GM23248 (cell line): ENCODE measurements at regions not wholly inside any gene's neighbourhood (a gene's known extent, or its start where the extent isn't known, plus 50 kb on each side); places are given as distances from the start of the nearest gene placed in this dataset.
"Not testable (repeated sequence)": the region's sequence is repeated elsewhere in the genome, so short reads cannot be mapped to it uniquely, and the experiment has no call there.

ENCODE experiments used
- DNase-seq: peaks from one replicate; pipeline ENCODE4 v3.0.0-alpha.2; 2015
- H2AFZ ChIP-seq: fragments of 200-600 bp; sonication (generic); 2 replicates; pipeline ENCODE4 v1.6.1; 2016; ENCODE audit warnings: antibody characterized with exemption
- H3F3A ChIP-seq: fragments of 200-600 bp; sonication (generic); 2 replicates; pipeline ENCODE4 v1.6.1; 2016; ENCODE audit warnings: mild to moderate bottlenecking, antibody characterized with exemption, mixed run types; ENCODE audit not compliant: insufficient read depth
- H3K27ac ChIP-seq: fragments of 200-600 bp; sonication (generic); 2 replicates; pipeline ENCODE4 v1.5.1; 2016; ENCODE audit warnings: mild to moderate bottlenecking
- H3K27me3 ChIP-seq: fragments of 200-600 bp; sonication (generic); replicated peaks from 2 replicates; pipeline ENCODE4 v1.6.1; 2016; ENCODE audit warnings: mild to moderate bottlenecking; ENCODE audit not compliant: insufficient read depth
- H3K36me3 ChIP-seq: fragments of 200-600 bp; sonication (generic); 2 replicates; pipeline ENCODE4 v1.6.1; 2016; ENCODE audit warnings: low read depth, mild to moderate bottlenecking
- H3K4me1 ChIP-seq: fragments of 200-600 bp; sonication (generic); 2 replicates; pipeline ENCODE4 v1.6.1; 2016; ENCODE audit warnings: mild to moderate bottlenecking; ENCODE audit not compliant: insufficient read depth
- H3K4me2 ChIP-seq: fragments of 200-600 bp; sonication (generic); one replicate; pipeline ENCODE4 v1.6.1; 2016; ENCODE audit warnings: mild to moderate bottlenecking; ENCODE audit not compliant: unreplicated experiment
- H3K4me3 ChIP-seq: fragments of 200-600 bp; sonication (generic); 2 replicates; pipeline ENCODE4 v1.5.1; 2016; ENCODE audit warnings: mild to moderate bottlenecking
- H3K79me2 ChIP-seq: fragments of 200-600 bp; sonication (generic); 2 replicates; pipeline ENCODE4 v1.6.1; 2016; ENCODE audit warnings: mild to moderate bottlenecking; ENCODE audit not compliant: insufficient read depth
- H3K9ac ChIP-seq: fragments of 200-600 bp; sonication (generic); 2 replicates; pipeline ENCODE4 v1.6.1; 2016; ENCODE audit warnings: mild to moderate bottlenecking
- H3K9me2 ChIP-seq: fragments of 200-600 bp; sonication (generic); 2 replicates; pipeline ENCODE4 v1.6.1; 2016; ENCODE audit warnings: mixed run types, mild to moderate bottlenecking, moderate library complexity; ENCODE audit not compliant: insufficient read depth
- H3K9me3 ChIP-seq: fragments of 200-600 bp; sonication (generic); one replicate; pipeline ENCODE4 v1.6.1; 2017; ENCODE audit warnings: low read depth
- H4K20me1 ChIP-seq: fragments of 200-600 bp; sonication (generic); 2 replicates; pipeline ENCODE4 v1.6.0; 2016; ENCODE audit not compliant: insufficient read depth
- EZH2 ChIP-seq: fragments of 200-600 bp; sonication (generic); IDR thresholded peaks from 2 replicates; pipeline ENCODE4 v1.6.1; 2018; ENCODE audit warnings: antibody characterized with exemption, mild to moderate bottlenecking; ENCODE audit not compliant: insufficient read depth, poor library complexity, severe bottlenecking
- EZH2phosphoT487 ChIP-seq: fragments of 200-600 bp; sonication (generic); IDR thresholded peaks from 2 replicates; pipeline ENCODE4 v1.6.1; 2018; ENCODE audit warnings: antibody characterized with exemption, moderate library complexity, mild to moderate bottlenecking, low read depth; ENCODE audit not compliant: insufficient read depth
- WGBS, 2 experiments: methylation state at CpG; one replicate each; pipeline ENCODE4 v1.1.6; 2015 to 2017; ENCODE audit warnings: low lambda C conversion rate in 2 of 2, low coverage in 1 of 2; ENCODE audit errors: missing lambda C conversion rate in 2 of 2; 5-methylcytosine and 5-hydroxymethylcytosine counted together
- in situ Hi-C: fragments of 300-500 bp; cut with MboI; formaldehyde crosslinking; loops from 2 replicates; pipeline ENCODE4 v1.15.0; 2020

GRCh38 chr6:102764317-102764716, 1370.8 kb downstream of the GRIK2 start:
- Histone ChIP-seq H3K4me1 (no peaks in the 10 kb centered on the region), H3F3A (no peaks in the 10 kb centered on the region), H3K9me2 (no peaks in the 10 kb centered on the region), H4K20me1 (no peaks in the 10 kb centered on the region), H3K36me3 (no peaks in the 10 kb centered on the region), H3K4me3 (no peak overlapping the region), H3K27ac (no peak overlapping the region), H3K9me3 (no peaks in the 10 kb centered on the region), H3K27me3 (no peaks in the 10 kb centered on the region), H3K9ac (no peak overlapping the region), H2AFZ (no peak overlapping the region), H3K4me2 (no peak overlapping the region), H3K79me2 (no peaks in the 10 kb centered on the region)
- TF ChIP-seq EZH2 = no peak
- TF ChIP-seq EZH2phosphoT487 = no peak
- DNase-seq = no peak
- in situ Hi-C loops = no loop called here
- WGBS, 2 experiments = 34 to 40% methylated on average over 10 of the region's 10 CpGs

- no peak overlapping the region for H3K27ac ChIP-seq
- 23 to 35% methylated on average over 2 of the region's 2 CpGs for WGBS, 2 experiments
- no peaks in the 10 kb centered on the region for H3K27me3 ChIP-seq
- H2AFZ ChIP-seq = no peak overlapping the region
- H3K9me2 ChIP-seq = no peaks in the 10 kb centered on the region
- no peak overlapping the region for H3K4me3 ChIP-seq
- in situ Hi-C loops = no loop called here
- no peak for TF ChIP-seq EZH2phosphoT487
- TF ChIP-seq EZH2 = no peak
- H3K9me3 ChIP-seq = no peaks in the 10 kb centered on the region
- H4K20me1 ChIP-seq = no peaks in the 10 kb centered on the region
- H3F3A ChIP-seq = no peaks in the 10 kb centered on the region
- no peaks in the 10 kb centered on the region for H3K4me1 ChIP-seq
- no peaks in the 10 kb centered on the region for H3K79me2 ChIP-seq
- H3K4me2 ChIP-seq = no peak overlapping the region
- no peak for DNase-seq
- H3K9ac ChIP-seq = no peak overlapping the region
- no peaks in the 10 kb centered on the region for H3K36me3 ChIP-seq
Observed at GRCh38 chr6:102763891-102764290, 1370.4 kb downstream of the GRIK2 start.

- no peaks in the 10 kb centered on the region for H3K9me2 ChIP-seq
- no peaks in the 10 kb centered on the region for H3K79me2 ChIP-seq
- no peak overlapping the region for H3K27ac ChIP-seq
- no peaks in the 10 kb centered on the region for H4K20me1 ChIP-seq
- DNase-seq = no peak
- no peaks in the 10 kb centered on the region for H3K27me3 ChIP-seq
- in situ Hi-C loops = no loop called here
- TF ChIP-seq EZH2phosphoT487 = no peak
- no peaks in the 10 kb centered on the region for H3F3A ChIP-seq
- H3K9me3 ChIP-seq = no peaks in the 10 kb centered on the region
- WGBS, 2 experiments = 8 to 13% methylated on average over 4 of the region's 4 CpGs
- no peak overlapping the region for H3K4me2 ChIP-seq
- no peak overlapping the region for H3K9ac ChIP-seq
- H2AFZ ChIP-seq = no peak overlapping the region
- H3K4me3 ChIP-seq = no peak overlapping the region
- H3K36me3 ChIP-seq = no peaks in the 10 kb centered on the region
- no peaks in the 10 kb centered on the region for H3K4me1 ChIP-seq
Observed at GRCh38 chr6:102761872-102762271, 1368.4 kb downstream of the GRIK2 start.

- Histone ChIP-seq H4K20me1 (no peaks in the 10 kb centered on the region), H3K9me3 (no peaks in the 10 kb centered on the region), H3K36me3 (no peaks in the 10 kb centered on the region), H3K79me2 (no peaks in the 10 kb centered on the region), H3F3A (no peaks in the 10 kb centered on the region), H2AFZ (no peak overlapping the region), H3K9me2 (no peaks in the 10 kb centered on the region), H3K4me3 (no peak overlapping the region), H3K27ac (no peak overlapping the region), H3K9ac (no peak overlapping the region), H3K4me1 (no peaks in the 10 kb centered on the region), H3K27me3 (no peaks in the 10 kb centered on the region), H3K4me2 (no peak overlapping the region)
- in situ Hi-C loops = no loop called here
- TF ChIP-seq EZH2 (no peak), EZH2phosphoT487 (no peak)
- 30 to 34% methylated on average over 2 of the region's 2 CpGs for WGBS, 2 experiments
- no peak for DNase-seq
Observed at GRCh38 chr6:102759415-102759814, 1365.9 kb downstream of the GRIK2 start.

GRCh38 chr6:102758536-102758935, 1365.0 kb downstream of the GRIK2 start:
- DNase-seq = not testable (repeated sequence)

More at GRCh38 chr6:102758536-102758935, 1365.0 kb downstream of the GRIK2 start:
- H3K4me2 ChIP-seq, H3K9me3 ChIP-seq, H4K20me1 ChIP-seq, H2AFZ ChIP-seq, H3F3A ChIP-seq, H3K27me3 ChIP-seq, H3K4me3 ChIP-seq, in situ Hi-C loops, H3K9ac ChIP-seq, H3K4me1 ChIP-seq, H3K9me2 ChIP-seq, H3K27ac ChIP-seq, H3K36me3 ChIP-seq, H3K79me2 ChIP-seq: not testable (repeated sequence)
- 57 to 63% methylated on average over 19 of the region's 19 CpGs for WGBS, 2 experiments
